GM12878 (cell line): ENCODE measurements at regions not wholly inside any gene's neighbourhood (a gene's known extent, or its start where the extent isn't known, plus 50 kb on each side); places are given as distances from the start of the nearest gene placed in this dataset.

Experiments
- ATAC-seq: fragments of 200-7000 bp; cut with Tn5 transposase; 3 replicates; pipeline ENCODE4 v1.9.1; 2020; ENCODE audit warnings: mild to moderate bottlenecking, moderate library complexity
- BruUV-seq: library from RNA; stranded (reverse); fragments of 400-500 nt; replicated peaks from 2 replicates; lab custom pipeline; 2021; lab: Mats Ljungman, UMichigan
- CTCF ChIA-PET: fragments of 300-600 bp; sonication (Branson Sonifier 250); formaldehyde crosslinking; extraction: SDS; loops from one replicate; lab custom pipeline; 2021; ENCODE audit warnings: inconsistent platforms; lab: Yijun Ruan, JAX
- POLR2A ChIA-PET: fragments of 350-600 bp; formaldehyde crosslinking; extraction: SDS; loops from one replicate; lab custom pipeline; 2021; ENCODE audit warnings: inconsistent platforms; lab: Charles Lee
- RAD21 ChIA-PET: fragments of 300-600 bp; sonication (Branson Sonifier 250); formaldehyde crosslinking; loops from one replicate; lab custom pipeline; 2023; ENCODE audit warnings: antibody characterized with exemption; ENCODE audit not compliant: unreplicated experiment; lab: Charles Lee
- SMC1A ChIA-PET: fragments of 300-600 bp; sonication (Branson Sonifier 250); formaldehyde crosslinking; loops from one replicate; lab custom pipeline; 2023; ENCODE audit not compliant: unreplicated experiment, uncharacterized antibody; lab: Charles Lee
- DNase-seq: peaks from one replicate; pipeline ENCODE4 v3.0.0-alpha.2; 2011; ENCODE audit warnings: low read depth, low spot score
- FAIRE-seq: peaks from 3 replicates; lab custom pipeline; 2011; peaks lifted over from hg19 to GRCh38; lab: Jason Lieb, UNC
- H2AFZ ChIP-seq: 2 replicates; pipeline ENCODE4 v1.6.0; 2011; ENCODE audit warnings: low read depth, low read length, control low read depth; ENCODE audit not compliant: control insufficient read depth
- H3K27ac ChIP-seq: 2 replicates; pipeline ENCODE4 v1.5.1; 2011; ENCODE audit warnings: control low read depth; ENCODE audit not compliant: control insufficient read depth, insufficient read depth
- H3K27me3 ChIP-seq, 2 experiments: replicated peaks in 1 of 2; 2 replicates each; pipeline versions ENCODE4 v1.6.0 to v1.6.1; 2011; ENCODE audit warnings: low read length in 1 of 2; ENCODE audit not compliant: control insufficient read depth in 2 of 2, insufficient read depth in 2 of 2
- H3K36me3 ChIP-seq, 2 experiments: 2 replicates each; pipeline ENCODE4 v1.5.1; 2011; ENCODE audit warnings: low read length in 1 of 2; ENCODE audit not compliant: control insufficient read depth in 2 of 2, insufficient read depth in 2 of 2
- H3K4me1 ChIP-seq: 2 replicates; pipeline ENCODE4 v1.6.1; 2011; ENCODE audit warnings: mild to moderate bottlenecking, low read length, moderate library complexity, mixed read lengths; ENCODE audit not compliant: control insufficient read depth, insufficient read depth
- H3K4me2 ChIP-seq: 2 replicates; pipeline ENCODE4 v1.6.0; 2011; ENCODE audit warnings: control low read depth; ENCODE audit not compliant: control insufficient read depth, insufficient read depth
- H3K4me3 ChIP-seq: fragments of 200-600 bp; sonication (generic); 2 replicates; pipeline ENCODE4 v1.5.1; 2016
- H3K79me2 ChIP-seq: 2 replicates; pipeline ENCODE4 v1.6.0; 2011; ENCODE audit warnings: low read length; ENCODE audit not compliant: control insufficient read depth, insufficient read depth
- H3K9ac ChIP-seq: 2 replicates; pipeline ENCODE4 v1.8.0; 2011; ENCODE audit warnings: low read length, control low read depth, mixed read lengths; ENCODE audit not compliant: control insufficient read depth, insufficient read depth
- H3K9me3 ChIP-seq: replicated peaks from 3 replicates; pipeline ENCODE4 v1.5.1; 2011; ENCODE audit warnings: mild to moderate bottlenecking, low read length; ENCODE audit not compliant: control insufficient read depth, insufficient read depth
- H4K20me1 ChIP-seq: 2 replicates; pipeline ENCODE4 v1.6.0; 2011; ENCODE audit not compliant: control insufficient read depth, insufficient read depth
- FOS ChIP-seq: IDR thresholded peaks from 3 replicates; pipeline ENCODE4 v1.6.1; 2011; ENCODE audit warnings: borderline replicate concordance; ENCODE audit not compliant: insufficient read length; ENCODE audit errors: extremely low read depth
- SIX5 ChIP-seq: IDR thresholded peaks from 2 replicates; pipeline ENCODE4 v1.6.1; 2011; ENCODE audit warnings: mild to moderate bottlenecking, low read depth, low read length, moderate library complexity; ENCODE audit not compliant: severe bottlenecking
- ZNF207 ChIP-seq: fragments of 450-650 bp; IDR thresholded peaks from 2 replicates; pipeline ENCODE4 v1.6.1; 2014; ENCODE audit warnings: antibody characterized with exemption, mild to moderate bottlenecking, borderline replicate concordance
- ZNF274 ChIP-seq: IDR thresholded peaks from one replicate; pipeline ENCODE4 v1.8.0; 2011; ENCODE audit not compliant: insufficient read length, insufficient read depth
- ZNF592 ChIP-seq: fragments of 450-650 bp; IDR thresholded peaks from 2 replicates; pipeline ENCODE4 v1.6.1; 2017; ENCODE audit warnings: mild to moderate bottlenecking, moderate library complexity
- WGBS: methylation state at CpG from one replicate; pipeline ENCODE4 v1.1.6; 2016; ENCODE audit warnings: low lambda C conversion rate; ENCODE audit not compliant: insufficient replicate concordance, insufficient coverage; ENCODE audit errors: missing lambda C conversion rate; 5-methylcytosine and 5-hydroxymethylcytosine counted together
- in situ Hi-C: fragments of 300-500 bp; cut with MboI; formaldehyde crosslinking; loops from 9 replicates; pipeline ENCODE4 v1.14.3; 2018; ENCODE audit warnings: mixed read lengths
- intact Hi-C: fragments of 100-400 bp; cut with micrococcal nuclease; formaldehyde crosslinking; loops from one replicate; pipeline ENCODE4 v1.14.2; 2022; ENCODE audit not compliant: unreplicated experiment

GRCh38 chr20:59411170-59411569, 110.8 kb downstream of the EDN3 start:
- RAD21 ChIA-PET, result no interaction called here
- no peak for FAIRE-seq
- no peak for ATAC-seq
- SMC1A ChIA-PET, result no interaction called here
- no peak for DNase-seq
- CTCF ChIA-PET, result no interaction called here
- no TSS peak for BruUV-seq
- no peaks in the 10 kb centered on the region for H3K4me1 ChIP-seq
- WGBS, result 32% methylated on average over 17 of the region's 17 CpGs
- H3K9ac ChIP-seq, result no peak overlapping the region
- no peak overlapping the region for H2AFZ ChIP-seq
- no peaks in the 10 kb centered on the region for H3K9me3 ChIP-seq
- H3K27ac ChIP-seq, result no peak overlapping the region
- in situ Hi-C loops, result no loop called here
- no peak overlapping the region for H3K4me3 ChIP-seq
- no peaks in the 10 kb centered on the region for H3K36me3 ChIP-seq
- peaks cover 0 to 3% of the 10 kb centered on the region in 2 experiments; a peak in 2 of 4 replicates for H3K27me3 ChIP-seq
- no peak for TF ChIP-seq ZNF207
- TF ChIP-seq ZNF592, result no peak
- TF ChIP-seq ZNF274, result no peak
- TF ChIP-seq SIX5, result no peak
- TF ChIP-seq FOS, result no peak
- H4K20me1 ChIP-seq, result no peaks in the 10 kb centered on the region
- POLR2A ChIA-PET, result no interaction called here
- H3K4me2 ChIP-seq, result no peak overlapping the region
- H3K79me2 ChIP-seq, result no peaks in the 10 kb centered on the region
- intact Hi-C loops, result no loop called here
